HG02840 (cell line): ENCODE measurements at regions not wholly inside any gene's neighbourhood (a gene's known extent, or its start where the extent isn't known, plus 50 kb on each side); places are given as distances from the start of the nearest gene placed in this dataset.

Source experiments
- ATAC-seq: cut with Tn5 transposase; IDR thresholded peaks from one replicate; pipeline ENCODE4 v1.9.1; 2021; ENCODE audit warnings: mild to moderate bottlenecking, moderate library complexity, moderate number of reproducible peaks; ENCODE audit not compliant: unreplicated experiment, low FRiP score

GRCh38 chr6:24016286-24016685 is 109.7 kb upstream of the NRSN1 start:
- ATAC-seq = no peak

- no peak for ATAC-seq
Observed at GRCh38 chr6:24016857-24017256, 109.2 kb upstream of the NRSN1 start.

- no peak for ATAC-seq
Observed at GRCh38 chr6:24019393-24019792, 106.6 kb upstream of the NRSN1 start.

- ATAC-seq = no peak
Observed at GRCh38 chr6:24019830-24020229, 106.2 kb upstream of the NRSN1 start.

GRCh38 chr6:24026050-24026449 is 100.0 kb upstream of the NRSN1 start:
- no peak for ATAC-seq

- ATAC-seq = no peak
Observed at GRCh38 chr6:24031496-24031895, 94.5 kb upstream of the NRSN1 start.

- no peak for ATAC-seq
Observed at GRCh38 chr6:24032896-24033688, 92.9 kb upstream of the NRSN1 start.

- ATAC-seq = no peak
Observed at GRCh38 chr6:24043848-24044247, 82.2 kb upstream of the NRSN1 start.

- no peak for ATAC-seq
Observed at GRCh38 chr6:24051942-24052589, 73.9 kb upstream of the NRSN1 start.

GRCh38 chr6:24052590-24052961 is 73.4 kb upstream of the NRSN1 start:
- no peak for ATAC-seq

- ATAC-seq = no peak
Observed at GRCh38 chr6:24053057-24053456, 73.0 kb upstream of the NRSN1 start.

- ATAC-seq = no peak
Observed at GRCh38 chr6:24054388-24054787, 71.6 kb upstream of the NRSN1 start.

GRCh38 chr6:24056567-24056966 is 69.4 kb upstream of the NRSN1 start:
- ATAC-seq = no peak

- no peak for ATAC-seq
Observed at GRCh38 chr6:24057030-24057429, 69.0 kb upstream of the NRSN1 start.

- ATAC-seq = peak; percentile 98
Observed at GRCh38 chr6:24060982-24061754, 64.8 kb upstream of the NRSN1 start.

- no peak for ATAC-seq
Observed at GRCh38 chr6:24064106-24064505, 61.9 kb upstream of the NRSN1 start.

- no peak for ATAC-seq
Observed at GRCh38 chr6:24064832-24065231, 61.2 kb upstream of the NRSN1 start.

- ATAC-seq = no peak
Observed at GRCh38 chr6:24069526-24069925, 56.5 kb upstream of the NRSN1 start.

- ATAC-seq = no peak
Observed at GRCh38 chr6:24072038-24072746, 53.8 kb upstream of the NRSN1 start.

GRCh38 chr6:24076011-24076410 is 50.0 kb upstream of the NRSN1 start:
- ATAC-seq = no peak
